ENCODE measurements at regions not wholly inside any gene's neighbourhood (a gene's known extent, or its start where the extent isn't known, plus 50 kb on each side); places are given as distances from the start of the nearest gene placed in this dataset.

DNA sequence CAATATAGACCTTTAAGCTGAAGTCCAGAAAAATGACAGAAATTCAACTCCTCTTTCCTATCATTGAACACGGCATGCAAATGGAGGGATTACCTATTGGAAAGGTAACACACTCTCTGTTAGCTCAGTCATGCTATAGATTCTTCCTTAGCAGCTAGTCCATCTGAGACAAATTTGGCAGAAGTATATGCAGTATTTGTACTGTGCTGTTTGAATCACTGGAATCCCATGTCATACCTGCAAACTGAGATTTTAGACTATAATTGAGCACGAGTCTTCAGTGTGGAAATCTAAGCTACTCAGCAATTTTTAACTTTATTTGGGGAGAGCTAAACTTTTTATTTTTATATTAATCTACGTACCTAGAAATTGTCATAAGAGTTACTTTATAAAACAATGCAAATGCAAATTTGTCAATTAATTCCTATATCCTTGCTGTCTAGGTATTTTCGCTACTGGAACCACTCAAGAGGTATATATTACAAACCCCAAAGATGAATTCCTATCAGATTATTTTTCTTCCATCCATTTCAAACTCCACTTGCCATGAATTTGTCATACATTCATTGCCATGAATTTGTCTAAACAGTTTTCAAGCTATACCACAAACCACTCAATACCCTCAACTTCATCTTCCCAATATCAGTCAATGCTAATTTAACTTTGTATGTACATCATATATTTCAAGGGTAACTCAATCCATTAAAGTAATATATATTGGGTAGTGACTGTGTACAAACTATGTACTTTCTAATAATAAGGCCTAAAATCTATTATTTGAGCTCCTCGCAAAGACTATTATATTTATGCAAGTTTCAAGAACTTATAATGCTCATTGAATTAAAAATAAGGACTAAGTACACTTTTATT lies 224.8 kb downstream of the MEF2C start:
- TF ChIP-seq SP1 (IDR thresholded peaks at IDR 0.05; ENCODE audit: low read depth, low read length), result no peak
- no peak for TF ChIP-seq TAF1 (IDR thresholded peaks at IDR 0.05; ENCODE audit: borderline replicate concordance, low read depth, low read length)
- no peak for TF ChIP-seq EED (IDR thresholded peaks at IDR 0.05; ENCODE audit: low read depth)

Data from GM12878 (cell line).